GM10266 (cell line): ENCODE measurements at regions not wholly inside any gene's neighbourhood (a gene's known extent, or its start where the extent isn't known, plus 50 kb on each side); places are given as distances from the start of the nearest gene placed in this dataset.

ENCODE experiments used
- DNase-seq: peaks from one replicate; pipeline ENCODE4 v3.0.0; 2012; ENCODE audit errors: extremely low spot score
- CTCF ChIP-seq: IDR thresholded peaks from 2 replicates; pipeline ENCODE4 v1.5.1; 2012; ENCODE audit warnings: mild to moderate bottlenecking, low read depth; ENCODE audit not compliant: control insufficient read depth, insufficient read depth; ENCODE audit errors: missing control alignments

GRCh38 chr11:129242855-129243254, 50.7 kb upstream of the ARHGAP32 start:
- DNase-seq, result no peak
- TF ChIP-seq CTCF, result no peak
